T47D (cell line): ENCODE measurements at regions not wholly inside any gene's neighbourhood (a gene's known extent, or its start where the extent isn't known, plus 50 kb on each side); places are given as distances from the start of the nearest gene placed in this dataset.
A peak's percentile ranks its signal among the peaks of the same experiment; 100 is the strongest.
"Not testable (repeated sequence)": the region's sequence is repeated elsewhere in the genome, so short reads cannot be mapped to it uniquely, and the experiment has no call there.

Experiments
- DNase-seq, 2 experiments: peaks; one replicate each; pipeline versions ENCODE4 v3.0.0 to v3.0.0-alpha.2; 2011 to 2012; ENCODE audit warnings: low read depth in 1 of 2, low spot score in 1 of 2
- JUND ChIP-seq: IDR thresholded peaks from 2 replicates; pipeline ENCODE4 v1.6.1; 2012; ENCODE audit warnings: low read depth
- in situ Hi-C: cut with HindIII; loops from 2 replicates; pipeline ENCODE4 v1.10.0; 2016; ENCODE audit warnings: low sequenced_read_pairs, low pct_unique_long_range_greater_than_20kb

DNA sequence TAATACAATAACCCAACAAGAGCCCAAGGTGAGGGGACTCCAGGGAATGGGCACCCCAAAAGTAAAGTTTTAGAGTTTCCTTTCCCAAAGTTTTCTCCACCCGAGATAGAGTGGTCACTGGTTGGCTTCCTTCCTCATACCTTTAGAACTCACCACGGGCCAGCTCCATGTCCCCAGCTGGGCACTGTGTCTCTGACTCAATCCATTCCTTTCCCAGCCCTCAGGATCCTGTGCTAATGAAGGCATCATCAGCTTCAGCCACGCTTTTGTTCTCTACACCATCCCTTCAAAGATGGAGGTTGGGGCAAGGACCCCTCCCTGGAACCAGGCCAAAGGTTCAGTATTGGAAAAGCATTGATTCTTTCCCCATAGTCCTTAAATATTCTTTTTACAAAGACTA lies 59.8 kb upstream of the VASH1 start:
- DNase-seq = no peak
- in situ Hi-C loops = no loop called here
- TF ChIP-seq JUND = no peak

DNA sequence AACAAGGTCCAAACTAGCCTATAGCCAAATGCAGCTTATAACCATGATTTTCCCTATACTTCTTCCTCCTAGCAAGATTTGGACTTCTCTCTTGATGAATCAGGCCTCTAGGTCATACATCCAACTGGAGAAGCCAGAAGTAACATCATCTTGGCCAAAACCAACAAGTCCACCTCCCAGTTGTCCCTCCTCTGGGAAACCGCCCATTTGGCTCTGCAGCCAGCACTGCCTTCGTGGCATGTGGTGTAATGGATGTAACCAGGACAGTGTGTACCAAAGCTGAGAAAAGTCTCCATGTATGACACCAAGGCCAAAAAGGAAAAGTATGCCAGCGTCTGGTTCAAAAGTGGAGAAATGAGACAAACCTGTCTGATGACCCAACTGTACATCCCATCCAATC lies 59.3 kb upstream of the VASH1 start:
- in situ Hi-C loops = no loop called here

DNA sequence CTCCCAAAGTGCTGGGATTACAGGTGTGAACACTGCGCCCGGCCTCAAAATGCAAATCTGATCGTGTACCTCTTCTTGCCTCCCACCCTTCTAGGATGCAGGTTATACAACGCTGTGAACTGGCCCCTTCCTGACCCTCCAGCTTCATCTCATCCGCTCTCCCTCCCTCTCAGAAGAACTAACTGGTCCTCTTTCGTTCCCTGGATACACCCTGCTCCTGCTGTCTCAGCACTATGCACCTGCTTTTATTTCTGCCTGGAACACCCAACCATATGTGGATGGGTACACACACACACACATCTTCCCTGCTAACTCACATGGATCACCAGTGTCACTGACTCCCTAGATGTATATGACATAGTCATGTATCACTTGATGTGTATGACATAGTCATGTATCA lies 56.1 kb upstream of the VASH1 start:
- no peak for DNase-seq
- no peak for TF ChIP-seq JUND
- in situ Hi-C loops = no loop called here

More for the DNA sequence above, 59.3 kb upstream of the VASH1 start:
- TF ChIP-seq JUND = no peak
- DNase-seq = no peak

DNA sequence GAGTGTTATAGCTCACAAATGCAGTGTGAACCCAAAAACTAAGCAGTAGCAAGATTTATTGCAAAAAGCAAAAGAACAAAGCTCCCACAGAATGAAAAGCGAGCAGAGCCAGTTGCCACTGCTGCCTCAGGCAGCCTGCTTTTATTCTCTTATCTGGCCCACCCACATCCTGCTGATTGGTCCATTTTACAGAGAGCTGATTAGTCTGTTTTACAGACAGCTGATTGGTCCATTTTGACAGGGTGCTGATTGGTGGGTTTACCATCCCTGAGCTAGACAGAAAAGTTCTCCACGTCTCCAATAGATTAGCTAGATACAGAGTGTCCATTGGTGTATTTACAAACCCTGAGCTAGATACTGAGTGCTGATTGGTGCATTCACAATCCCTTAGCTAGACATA lies 55.1 kb upstream of the VASH1 start:
- DNase-seq, in situ Hi-C loops: not testable (repeated sequence)

DNA sequence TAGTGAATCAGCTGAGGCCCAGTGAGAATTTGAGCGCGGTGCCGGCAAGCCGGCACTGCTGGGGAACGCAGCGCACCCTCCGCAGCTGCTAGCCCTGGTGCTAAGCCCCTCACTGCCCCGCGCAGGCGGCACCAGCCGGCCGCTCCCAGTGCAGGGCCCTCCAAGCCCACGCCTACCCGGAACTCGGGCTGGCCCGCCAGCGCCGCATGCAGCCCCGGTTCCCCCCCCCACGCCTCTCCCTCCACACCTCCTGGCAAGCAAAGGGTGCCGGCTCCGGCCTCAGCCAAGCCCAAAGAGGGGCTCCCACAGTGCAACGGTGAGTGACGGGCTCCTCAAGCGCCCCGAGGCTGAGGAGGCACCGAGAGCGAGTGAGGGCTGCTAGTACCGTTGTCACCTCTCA lies 54.5 kb upstream of the VASH1 start:
- in situ Hi-C loops = no loop called here
- TF ChIP-seq JUND = no peak
- no peak for DNase-seq

DNA sequence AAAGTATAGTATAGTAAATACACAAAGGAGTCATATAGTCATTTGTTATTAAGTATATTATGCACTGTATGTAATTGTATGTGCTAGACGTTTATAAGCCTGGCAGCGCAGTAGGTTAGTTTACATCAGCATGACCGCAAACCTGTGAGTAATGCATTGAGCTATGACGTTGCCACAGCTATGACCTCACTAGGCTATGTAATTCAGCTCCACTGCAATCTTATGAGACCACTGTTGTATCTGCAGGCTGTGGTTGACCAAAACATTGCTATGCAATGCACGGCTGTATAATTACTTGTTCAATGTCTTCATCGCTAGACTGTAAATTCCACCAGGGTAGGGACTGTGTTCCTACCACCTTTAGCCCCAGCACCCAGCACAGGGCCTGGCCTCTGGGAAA lies 53.2 kb upstream of the VASH1 start:
- in situ Hi-C loops = no loop called here
- no peak for TF ChIP-seq JUND
- no peak for DNase-seq

DNA sequence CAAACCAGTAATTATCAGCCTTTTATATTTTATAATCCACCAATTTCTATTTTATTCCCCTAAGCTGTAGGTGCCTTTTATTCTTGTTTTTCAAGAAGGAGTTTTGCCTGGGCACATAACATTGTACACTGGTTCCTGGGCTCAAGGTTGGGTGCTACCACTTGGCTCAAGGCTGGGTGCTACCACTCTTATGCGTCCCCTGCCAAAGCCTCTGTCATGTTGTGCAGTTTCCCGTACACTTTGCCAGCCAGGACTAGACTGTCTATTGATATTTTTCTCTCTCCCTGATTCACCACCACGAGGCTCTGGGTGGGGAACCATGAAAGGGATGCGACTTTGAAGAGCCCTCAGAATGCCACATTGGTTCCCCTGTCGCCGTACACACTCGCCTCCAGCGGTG lies 52.5 kb upstream of the VASH1 start:
- in situ Hi-C loops = no loop called here
- no peak for TF ChIP-seq JUND
- DNase-seq = no peak

DNA sequence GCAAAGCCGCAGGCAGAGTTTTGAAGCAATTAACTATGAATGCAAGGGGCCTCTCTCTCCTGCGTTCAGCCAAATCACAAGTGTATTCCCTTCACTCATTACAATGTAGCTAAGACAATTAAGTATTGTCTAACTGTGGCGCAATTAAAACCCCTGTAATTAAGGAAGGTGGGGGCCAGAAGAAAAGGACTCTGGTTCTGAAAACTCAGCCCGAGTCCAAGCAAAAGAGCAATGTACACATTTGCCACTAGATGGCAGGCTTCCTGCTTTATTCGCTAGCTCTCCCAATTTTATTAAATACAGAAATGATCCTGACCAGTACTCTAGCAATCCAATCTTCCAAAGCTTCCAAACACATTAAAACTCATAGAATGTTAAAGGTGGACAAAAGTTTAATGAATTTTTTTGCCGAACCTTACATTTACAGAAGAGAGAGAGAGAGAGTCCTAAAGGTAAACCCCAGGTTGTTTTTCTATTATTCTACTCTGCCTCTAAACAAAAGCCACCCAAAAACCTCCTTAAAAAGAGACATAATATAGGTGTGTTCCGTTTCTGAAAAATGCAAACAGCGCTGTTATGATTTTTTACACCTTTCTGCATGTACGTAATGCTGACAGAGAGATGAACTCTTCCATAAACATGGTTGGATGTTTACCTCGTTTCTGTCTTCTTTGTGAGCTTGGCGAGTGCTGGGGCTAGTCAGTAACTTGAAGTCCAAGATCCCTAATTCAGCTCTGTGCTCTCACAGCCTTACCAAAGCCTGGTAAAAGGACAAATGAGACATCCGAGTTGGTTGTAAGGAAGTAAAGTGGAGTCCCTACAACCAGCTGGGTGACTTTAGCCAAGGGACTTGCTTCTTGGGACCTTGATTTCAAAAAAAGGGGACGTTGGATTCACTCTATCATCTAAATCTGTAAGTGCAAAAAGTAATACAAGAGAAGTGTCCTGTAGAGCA lies 50.9 kb upstream of the VASH1 start:
- in situ Hi-C loops = no loop called here

More for the DNA sequence above, 50.9 kb upstream of the VASH1 start:
- peak; percentile 48 to 76 for DNase-seq
- no peak for TF ChIP-seq JUND
